ACC112 (cell line): ENCODE measurements at regions not wholly inside any gene's neighbourhood (a gene's known extent, or its start where the extent isn't known, plus 50 kb on each side); places are given as distances from the start of the nearest gene placed in this dataset.

Experiments
- H2AFZ ChIP-seq: fragments of 200-600 bp; sonication (generic); one replicate; pipeline ENCODE4 v1.6.0; 2017; ENCODE audit warnings: antibody characterized with exemption, low read length; ENCODE audit not compliant: unreplicated experiment
- H3K27ac ChIP-seq: fragments of 200-600 bp; sonication (generic); 2 replicates; pipeline ENCODE4 v1.5.1; 2014; ENCODE audit warnings: low read depth, mild to moderate bottlenecking, antibody characterized with exemption, low read length, moderate library complexity
- H3K27me3 ChIP-seq: fragments of 200-600 bp; sonication (generic); 2 replicates; pipeline ENCODE4 v1.6.1; 2014; ENCODE audit warnings: mild to moderate bottlenecking, antibody characterized with exemption, low read length, moderate library complexity, mixed read lengths; ENCODE audit not compliant: insufficient read depth
- H3K36me3 ChIP-seq: fragments of 200-600 bp; sonication (generic); 2 replicates; pipeline ENCODE4 v1.6.1; 2016; ENCODE audit warnings: mild to moderate bottlenecking, antibody characterized with exemption, low read length, moderate library complexity, mixed read lengths; ENCODE audit not compliant: insufficient read depth
- H3K4me1 ChIP-seq: fragments of 200-600 bp; sonication (generic); one replicate; pipeline ENCODE4 v1.6.1; 2016; ENCODE audit warnings: low read length, mixed read lengths; ENCODE audit not compliant: insufficient read depth, unreplicated experiment, control insufficient read depth
- H3K4me3 ChIP-seq: fragments of 200-600 bp; sonication (generic); 2 replicates; pipeline ENCODE4 v1.5.1; 2014; ENCODE audit warnings: mild to moderate bottlenecking, low read depth, low read length
- H3K79me2 ChIP-seq: fragments of 200-600 bp; sonication (generic); one replicate; pipeline ENCODE4 v1.6.0; 2016; ENCODE audit warnings: low read length; ENCODE audit not compliant: control insufficient read depth, unreplicated experiment, insufficient read depth

DNA sequence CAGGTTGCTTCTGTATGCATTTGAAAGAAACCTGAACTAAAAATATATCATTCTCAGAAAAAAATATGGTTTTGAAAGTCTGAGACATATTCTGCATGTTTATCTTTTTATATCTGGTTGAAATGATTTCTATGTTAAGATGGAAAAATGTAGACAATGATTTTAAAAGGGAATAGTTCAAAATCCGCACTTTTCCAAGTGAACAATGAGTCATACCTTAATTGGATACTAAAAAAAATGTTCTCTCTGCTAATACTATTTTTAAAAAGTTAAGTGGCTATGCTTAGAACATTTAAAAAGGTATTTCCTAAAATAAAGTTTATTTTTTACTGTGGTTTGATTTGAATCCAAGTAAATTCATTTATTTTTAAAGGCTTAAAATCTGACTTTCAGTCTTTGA, 801.4 kb downstream of the SLITRK6 start:
- Histone ChIP-seq H3K27me3 (no peaks in the 10 kb centered on the region), H3K4me1 (no peaks in the 10 kb centered on the region), H3K4me3 (no peak overlapping the region), H3K36me3 (no peaks in the 10 kb centered on the region), H3K79me2 (no peaks in the 10 kb centered on the region), H3K27ac (no peak overlapping the region), H2AFZ (no peak overlapping the region)

DNA sequence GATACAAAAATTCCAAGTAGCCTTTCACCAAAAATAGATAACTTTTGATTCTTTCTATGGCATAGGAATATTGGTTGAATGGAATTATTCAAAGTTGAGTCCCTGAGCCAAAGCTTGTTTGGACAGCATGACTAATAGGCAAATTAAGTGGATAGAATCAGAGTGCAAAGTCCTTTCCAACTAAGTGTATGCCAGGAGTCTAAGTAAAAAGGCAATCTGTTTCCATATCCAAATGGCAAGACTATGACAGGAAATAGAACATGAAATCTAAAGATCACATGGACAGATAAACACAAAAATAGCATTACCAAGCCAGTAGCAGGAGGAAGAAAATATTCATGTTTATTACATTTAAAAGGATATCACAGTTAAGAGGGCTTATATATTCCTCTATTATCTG, 804.6 kb downstream of the SLITRK6 start:
- Histone ChIP-seq H3K36me3 (no peaks in the 10 kb centered on the region), H3K4me1 (no peaks in the 10 kb centered on the region), H3K79me2 (no peaks in the 10 kb centered on the region), H3K27ac (no peak overlapping the region), H3K4me3 (no peak overlapping the region), H3K27me3 (no peaks in the 10 kb centered on the region), H2AFZ (no peak overlapping the region)

DNA sequence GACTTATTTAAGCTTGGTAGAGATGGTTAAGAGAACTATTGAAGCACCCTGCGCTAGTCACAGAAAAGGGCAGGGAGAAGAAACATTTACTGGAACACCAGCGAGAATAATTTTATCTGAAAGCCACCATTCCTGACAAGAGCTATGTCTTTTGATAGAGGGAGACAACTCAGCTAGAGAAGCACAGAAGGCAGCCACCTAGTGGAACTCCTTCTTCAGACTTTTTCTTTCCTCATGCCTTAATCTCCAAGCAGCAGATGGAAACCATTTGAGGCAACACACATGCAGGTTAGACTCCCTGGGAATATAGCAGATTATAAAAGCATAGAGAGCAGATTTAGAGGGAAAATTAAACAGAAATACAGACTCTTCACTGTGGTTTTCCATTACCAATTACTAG, 813.4 kb downstream of the SLITRK6 start:
- Histone ChIP-seq H3K27me3 (no peaks in the 10 kb centered on the region), H3K27ac (no peak overlapping the region), H3K4me3 (no peak overlapping the region), H3K4me1 (no peaks in the 10 kb centered on the region), H3K36me3 (no peaks in the 10 kb centered on the region), H3K79me2 (no peaks in the 10 kb centered on the region), H2AFZ (no peak overlapping the region)

DNA sequence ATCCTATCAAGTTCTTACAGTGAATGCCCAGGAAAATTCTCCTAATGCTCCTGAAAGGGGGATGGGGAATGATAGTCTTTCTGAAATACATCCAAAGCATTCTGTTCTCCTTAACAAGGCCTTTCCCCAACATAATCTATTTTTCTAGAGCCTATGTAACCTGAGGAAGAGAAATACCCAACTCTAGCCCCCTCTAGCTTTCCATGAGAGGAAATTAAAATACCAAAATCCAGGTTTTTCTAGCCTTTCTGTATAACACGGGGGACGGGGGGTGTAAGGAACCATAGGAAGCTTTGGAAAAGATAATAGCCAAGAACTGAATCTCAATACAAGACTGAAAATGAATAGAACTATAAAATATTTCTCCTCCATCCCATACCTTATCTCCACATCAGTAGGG, 815.9 kb downstream of the SLITRK6 start:
- Histone ChIP-seq H2AFZ (no peak overlapping the region), H3K27ac (no peak overlapping the region), H3K79me2 (no peaks in the 10 kb centered on the region), H3K27me3 (no peaks in the 10 kb centered on the region), H3K36me3 (no peaks in the 10 kb centered on the region), H3K4me3 (no peak overlapping the region), H3K4me1 (no peaks in the 10 kb centered on the region)

DNA sequence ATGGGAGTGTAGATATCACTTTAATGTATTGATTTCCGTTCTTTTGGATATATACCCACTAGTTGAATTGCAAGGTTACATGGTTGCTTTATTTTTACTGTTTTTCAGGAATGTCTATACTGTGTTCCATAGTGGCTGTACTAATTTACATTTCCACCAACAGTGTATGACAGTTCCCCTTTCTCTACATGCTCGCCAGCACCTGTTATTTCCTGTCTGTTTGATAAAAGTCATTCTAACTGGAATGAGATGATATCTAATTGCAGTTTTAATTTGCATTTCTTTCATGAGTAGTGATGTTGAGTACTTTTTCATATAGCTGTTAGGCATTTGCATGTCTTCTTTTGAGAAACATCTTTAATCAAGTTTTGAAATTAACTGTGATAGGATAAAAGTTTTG, 818.6 kb downstream of the SLITRK6 start:
- H3K36me3 ChIP-seq: no peaks in the 10 kb centered on the region
- no peak overlapping the region for H3K27ac ChIP-seq
- no peaks in the 10 kb centered on the region for H3K27me3 ChIP-seq
- H3K4me3 ChIP-seq: no peak overlapping the region
- H3K4me1 ChIP-seq: no peaks in the 10 kb centered on the region
- H2AFZ ChIP-seq: no peak overlapping the region
- no peaks in the 10 kb centered on the region for H3K79me2 ChIP-seq

DNA sequence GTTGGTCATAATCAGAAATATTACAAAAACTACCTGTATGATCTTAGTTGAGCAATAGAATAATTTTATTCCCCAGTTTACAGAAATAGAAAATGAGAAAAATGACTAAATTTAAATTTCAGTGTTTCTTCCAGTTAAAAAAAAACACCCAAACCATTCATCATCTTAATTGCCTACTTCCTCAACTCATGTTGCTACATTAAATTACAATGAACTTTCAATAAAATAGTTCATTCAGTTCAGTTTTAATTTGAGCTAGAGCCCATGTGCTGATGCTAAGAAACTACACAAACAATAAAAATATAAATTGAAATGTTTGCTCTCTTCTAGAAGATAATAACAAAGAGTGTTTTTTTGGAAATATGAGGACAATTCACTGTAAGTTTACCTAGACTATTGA, 820.4 kb downstream of the SLITRK6 start:
- no peak overlapping the region for H3K4me3 ChIP-seq
- H3K27ac ChIP-seq: no peak overlapping the region
- no peaks in the 10 kb centered on the region for H3K4me1 ChIP-seq
- no peaks in the 10 kb centered on the region for H3K27me3 ChIP-seq
- no peaks in the 10 kb centered on the region for H3K36me3 ChIP-seq
- no peak overlapping the region for H2AFZ ChIP-seq
- H3K79me2 ChIP-seq: no peaks in the 10 kb centered on the region

DNA sequence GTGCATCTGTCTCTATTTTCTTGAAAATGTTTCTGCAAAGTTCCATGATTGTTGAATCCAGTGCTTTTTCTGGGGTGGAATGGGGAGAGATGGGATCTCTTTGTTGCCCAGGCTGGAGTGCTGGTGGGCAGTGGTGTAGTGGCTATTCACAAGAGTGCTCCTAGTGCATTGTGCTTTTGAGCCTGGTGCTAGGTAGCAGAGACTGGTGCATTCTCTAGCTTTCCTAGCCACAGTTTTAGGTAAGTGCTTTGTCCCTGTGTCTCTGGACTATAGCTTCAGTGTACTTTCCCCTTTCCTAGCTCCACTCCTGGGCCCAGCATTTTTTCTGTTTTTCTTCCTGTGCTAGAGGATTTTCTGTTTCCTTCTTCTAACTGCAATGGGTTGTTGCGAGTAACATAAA, 825.6 kb downstream of the SLITRK6 start:
- no peaks in the 10 kb centered on the region for H3K4me1 ChIP-seq
- no peak overlapping the region for H3K4me3 ChIP-seq
- no peak overlapping the region for H3K27ac ChIP-seq
- H3K36me3 ChIP-seq: no peaks in the 10 kb centered on the region
- no peaks in the 10 kb centered on the region for H3K27me3 ChIP-seq
- no peaks in the 10 kb centered on the region for H3K79me2 ChIP-seq
- no peak overlapping the region for H2AFZ ChIP-seq

DNA sequence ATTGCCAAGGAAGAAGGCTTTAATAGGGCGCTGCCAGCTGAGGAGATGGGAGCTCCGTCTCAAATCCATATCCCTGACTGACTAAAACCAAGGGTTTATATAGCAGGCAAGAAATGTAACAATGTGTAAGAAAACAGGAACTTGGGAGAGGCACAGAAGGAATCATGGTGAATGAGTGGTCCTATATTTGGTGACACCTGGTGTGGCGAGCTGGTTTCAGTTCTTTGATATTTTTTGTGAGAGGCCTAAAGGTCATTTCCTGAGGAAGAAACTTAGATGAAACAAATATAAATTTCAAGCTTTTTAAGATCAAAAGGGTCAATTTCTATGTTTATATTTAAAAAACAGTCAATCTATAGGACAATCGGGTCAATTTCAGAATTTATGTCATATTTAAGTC, 826.3 kb downstream of the SLITRK6 start:
- no peak overlapping the region for H3K27ac ChIP-seq
- H3K27me3 ChIP-seq: no peaks in the 10 kb centered on the region
- no peaks in the 10 kb centered on the region for H3K4me1 ChIP-seq
- H2AFZ ChIP-seq: no peak overlapping the region
- no peaks in the 10 kb centered on the region for H3K36me3 ChIP-seq
- H3K4me3 ChIP-seq: no peak overlapping the region
- no peaks in the 10 kb centered on the region for H3K79me2 ChIP-seq

DNA sequence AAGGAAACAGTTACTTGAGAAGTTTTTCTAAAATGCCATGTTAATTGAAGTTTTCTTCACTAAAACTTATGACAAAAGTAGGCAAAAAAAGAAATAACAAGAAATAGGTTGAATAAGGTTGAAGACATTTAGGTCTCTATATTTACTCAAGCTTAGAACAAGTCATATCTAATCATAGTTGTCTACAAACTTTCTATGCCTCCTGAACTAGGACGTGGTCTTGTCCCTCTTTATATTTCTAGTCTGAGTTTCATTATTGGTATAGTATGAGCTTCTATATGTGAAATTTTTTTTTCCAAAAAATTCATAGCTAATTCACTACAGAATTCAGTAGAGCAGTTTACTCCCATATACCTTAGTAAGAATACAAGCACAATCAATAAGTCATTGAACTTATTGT, 836.4 kb downstream of the SLITRK6 start:
- no peak overlapping the region for H2AFZ ChIP-seq
- no peaks in the 10 kb centered on the region for H3K4me1 ChIP-seq
- no peaks in the 10 kb centered on the region for H3K79me2 ChIP-seq

DNA sequence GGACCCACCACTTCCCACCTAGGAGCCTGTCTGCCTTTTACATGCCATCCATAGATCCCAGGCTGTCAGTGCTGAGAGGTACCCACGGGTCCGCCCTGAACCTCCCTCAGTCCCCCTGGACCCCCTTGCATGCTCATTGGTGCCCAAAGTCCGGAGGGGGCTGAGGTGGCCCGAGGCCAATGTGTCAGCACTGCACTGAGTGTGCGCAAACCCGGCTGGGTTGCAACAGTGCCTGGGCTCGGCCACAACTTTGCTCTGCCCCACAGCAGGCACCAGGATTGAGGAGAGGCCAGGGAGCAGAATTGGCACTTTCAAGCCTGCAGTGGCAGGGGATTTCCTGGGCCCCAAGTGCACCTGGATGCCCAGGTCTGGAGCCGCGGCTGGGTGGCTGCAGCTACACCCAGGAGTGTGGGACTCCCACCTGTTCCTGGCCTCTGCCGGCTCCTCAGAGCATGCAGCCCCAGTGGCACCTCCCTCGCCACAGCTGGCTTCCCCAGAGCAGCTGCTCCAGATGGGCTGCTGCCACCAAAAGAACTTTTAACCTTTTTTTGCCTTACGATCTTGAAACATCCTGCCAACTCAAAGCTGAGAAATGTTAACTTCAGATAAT, 837.0 kb downstream of the SLITRK6 start:
- Histone ChIP-seq H3K4me3 (no peak overlapping the region), H2AFZ (no peak overlapping the region), H3K27ac (no peak overlapping the region), H3K4me1 (no peaks in the 10 kb centered on the region), H3K79me2 (no peaks in the 10 kb centered on the region), H3K36me3 (no peaks in the 10 kb centered on the region), H3K27me3 (no peaks in the 10 kb centered on the region)

More for the DNA sequence above, 836.4 kb downstream of the SLITRK6 start:
- no peak overlapping the region for H3K4me3 ChIP-seq
- no peaks in the 10 kb centered on the region for H3K27me3 ChIP-seq
- no peak overlapping the region for H3K27ac ChIP-seq
- H3K36me3 ChIP-seq: no peaks in the 10 kb centered on the region

DNA sequence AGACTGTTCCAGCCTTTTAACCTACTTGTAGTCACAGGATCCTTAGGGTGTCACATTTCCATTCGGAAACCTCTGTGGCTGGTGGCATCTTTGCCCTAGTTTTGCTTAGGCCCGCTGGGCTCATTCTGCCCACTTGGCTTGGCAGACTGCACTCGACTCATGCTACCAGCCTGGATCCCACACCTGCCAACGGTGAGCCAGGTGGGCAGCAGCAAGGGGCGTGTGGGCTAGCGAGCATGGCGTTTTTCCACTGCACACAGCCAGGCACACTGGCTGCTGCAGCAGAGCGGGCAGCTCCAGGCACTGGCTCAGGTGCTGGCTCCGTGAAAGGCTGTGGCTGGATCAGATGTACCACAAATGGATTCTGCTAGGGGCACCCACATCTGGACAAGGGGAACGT, 838.2 kb downstream of the SLITRK6 start:
- Histone ChIP-seq H2AFZ (no peak overlapping the region), H3K27me3 (no peaks in the 10 kb centered on the region), H3K79me2 (no peaks in the 10 kb centered on the region), H3K36me3 (no peaks in the 10 kb centered on the region), H3K4me1 (no peaks in the 10 kb centered on the region), H3K4me3 (no peak overlapping the region), H3K27ac (no peak overlapping the region)
